Kidney (tissue), 13 donors: ENCODE measurements at regions not wholly inside any gene's neighbourhood (a gene's known extent, or its start where the extent isn't known, plus 50 kb on each side); places are given as distances from the start of the nearest gene placed in this dataset.
A peak's percentile ranks its signal among the peaks of the same experiment; 100 is the strongest.

Source experiments
- DNase-seq, 5 donors: peaks; one replicate each; pipeline ENCODE4 v3.0.0-alpha.2; 2013 to 2020
- FAIRE-seq: peaks from 2 replicates; lab custom pipeline; 2012; peaks lifted over from hg19 to GRCh38; lab: Jason Lieb, UNC
- H3K27ac ChIP-seq, 2 donors: one replicate each; pipeline ENCODE4 v1.7.0; 2013; ENCODE audit warnings: low read depth in 2 of 2, low read length in 2 of 2, inconsistent platforms in 1 of 2
- H3K27me3 ChIP-seq: one replicate; pipeline ENCODE4 v1.7.1; 2013; ENCODE audit warnings: low read length, inconsistent platforms; ENCODE audit not compliant: control insufficient read depth, insufficient read depth
- H3K36me3 ChIP-seq, 3 donors: one replicate each; pipeline versions ENCODE4 v1.7.0 to v1.7.1; 2013; ENCODE audit warnings: low read length in 3 of 3, control low read depth in 1 of 3, inconsistent platforms in 1 of 3; ENCODE audit not compliant: insufficient read depth in 3 of 3, control insufficient read depth in 2 of 3
- H3K4me1 ChIP-seq, 3 donors: one replicate each; pipeline versions ENCODE4 v1.7.0 to v1.7.1; 2013; ENCODE audit warnings: low read length in 3 of 3, inconsistent platforms in 1 of 3, low read depth in 1 of 3; ENCODE audit not compliant: control insufficient read depth in 2 of 3, insufficient read depth in 2 of 3
- H3K4me3 ChIP-seq, 3 donors: one replicate each; pipeline versions ENCODE4 v1.7.0 to v1.8.1; 2013; ENCODE audit warnings: low read length in 3 of 3, control low read depth in 1 of 3, inconsistent platforms in 1 of 3
- H3K9ac ChIP-seq, 3 donors: one replicate each; pipeline versions ENCODE4 v1.7.0 to v1.7.1; 2013; ENCODE audit warnings: low read length in 3 of 3, control low read depth in 1 of 3, inconsistent platforms in 1 of 3
- H3K9me3 ChIP-seq, 3 donors: one replicate each; pipeline versions ENCODE4 v1.7.0 to v1.7.1; 2013; ENCODE audit warnings: low read length in 3 of 3, control low read depth in 1 of 3, inconsistent platforms in 1 of 3; ENCODE audit not compliant: control insufficient read depth in 2 of 3, insufficient read depth in 1 of 3
- intact Hi-C: fragments of 100-400 bp; cut with DNase I; formaldehyde crosslinking; loops from one replicate; pipeline ENCODE4 v1.11.1; 2022
- TF ChIP-seq, protein P1 (sequence below): IDR thresholded peaks from 3 replicates; pipeline ENCODE4 v1.5.1; 2012; ENCODE audit warnings: mild to moderate bottlenecking, moderate library complexity, borderline replicate concordance; ENCODE audit not compliant: insufficient read depth; ENCODE audit errors: extremely low read depth
- donor health status: control.
- donor health status: control.
- donor health status: control.
- donor health status: control.
- donor health status: control.
- donor health status: DM: yes; HTN: yes; CAD: no.
- donor health status: Normal renal cell carcinoma (clear cell type).

DNA sequence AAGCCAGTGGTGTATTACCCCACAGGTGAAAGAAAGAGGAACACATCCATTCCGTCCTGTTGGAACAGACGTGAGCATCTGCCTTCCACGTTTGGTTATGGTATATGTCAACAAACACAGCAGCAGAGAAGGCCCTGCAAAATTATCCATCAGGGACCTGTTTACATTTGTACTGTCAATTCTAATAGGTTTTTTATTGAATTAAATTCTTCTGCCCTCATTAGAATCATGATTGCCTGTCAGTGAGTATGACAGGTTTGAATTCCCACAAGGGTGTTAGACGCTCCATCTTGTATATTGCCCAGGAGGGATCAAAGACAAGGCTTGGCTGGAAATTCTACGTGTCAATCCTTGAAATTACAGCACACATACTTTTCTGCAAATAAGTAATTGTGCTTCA is 339.9 kb upstream of the NOCT start:
- Histone ChIP-seq H3K27me3 (no peaks in the 10 kb centered on the region), H3K4me1 (peaks cover 0 to 17% (median 17%) of the 10 kb centered on the region in 3 donors), H3K4me3 (no peak overlapping the region), H3K9me3 (no peaks in the 10 kb centered on the region), H3K36me3 (no peaks in the 10 kb centered on the region), H3K27ac (no peak overlapping the region), H3K9ac (no peak overlapping the region)
- no peak for FAIRE-seq
- DNase-seq: no peak
- TF ChIP-seq, protein P1, sequence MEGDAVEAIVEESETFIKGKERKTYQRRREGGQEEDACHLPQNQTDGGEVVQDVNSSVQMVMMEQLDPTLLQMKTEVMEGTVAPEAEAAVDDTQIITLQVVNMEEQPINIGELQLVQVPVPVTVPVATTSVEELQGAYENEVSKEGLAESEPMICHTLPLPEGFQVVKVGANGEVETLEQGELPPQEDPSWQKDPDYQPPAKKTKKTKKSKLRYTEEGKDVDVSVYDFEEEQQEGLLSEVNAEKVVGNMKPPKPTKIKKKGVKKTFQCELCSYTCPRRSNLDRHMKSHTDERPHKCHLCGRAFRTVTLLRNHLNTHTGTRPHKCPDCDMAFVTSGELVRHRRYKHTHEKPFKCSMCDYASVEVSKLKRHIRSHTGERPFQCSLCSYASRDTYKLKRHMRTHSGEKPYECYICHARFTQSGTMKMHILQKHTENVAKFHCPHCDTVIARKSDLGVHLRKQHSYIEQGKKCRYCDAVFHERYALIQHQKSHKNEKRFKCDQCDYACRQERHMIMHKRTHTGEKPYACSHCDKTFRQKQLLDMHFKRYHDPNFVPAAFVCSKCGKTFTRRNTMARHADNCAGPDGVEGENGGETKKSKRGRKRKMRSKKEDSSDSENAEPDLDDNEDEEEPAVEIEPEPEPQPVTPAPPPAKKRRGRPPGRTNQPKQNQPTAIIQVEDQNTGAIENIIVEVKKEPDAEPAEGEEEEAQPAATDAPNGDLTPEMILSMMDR: no peak
- intact Hi-C loops: loop anchor here (10.0 kb wide), 1 partner anchor 641 kb away; no protein-coding TSS in a partner anchor

DNA sequence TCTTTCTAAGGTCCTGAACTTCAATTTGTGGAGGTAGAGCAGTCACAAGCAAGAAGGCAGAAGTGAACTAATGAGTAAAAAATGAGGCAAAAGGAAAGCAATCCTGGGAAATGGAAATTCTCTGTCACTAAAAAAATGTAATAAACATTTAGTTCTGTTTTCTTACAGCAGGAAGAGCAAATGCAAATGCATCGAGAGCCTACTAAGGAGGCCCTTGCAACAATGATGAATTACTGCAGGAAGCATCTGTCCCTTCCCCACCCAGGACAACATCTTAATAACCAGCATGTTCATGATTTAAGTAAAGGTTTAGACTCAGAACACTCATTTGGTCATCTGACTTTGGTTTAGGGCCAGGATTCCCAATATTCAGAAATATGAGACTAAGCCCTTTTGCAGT is 341.4 kb upstream of the NOCT start:
- TF ChIP-seq, protein P1: no peak
- Histone ChIP-seq H3K36me3 (no peaks in the 10 kb centered on the region), H3K4me3 (no peak overlapping the region), H3K9ac (no peak overlapping the region), H3K9me3 (no peaks in the 10 kb centered on the region), H3K27ac (no peak overlapping the region), H3K27me3 (no peaks in the 10 kb centered on the region), H3K4me1 (peaks cover 0 to 17% (median 17%) of the 10 kb centered on the region in 3 donors)
- DNase-seq: no peak
- intact Hi-C loops: loop anchor here (10.0 kb wide), 1 partner anchor 639 kb away; no protein-coding TSS in a partner anchor
- FAIRE-seq: no peak

DNA sequence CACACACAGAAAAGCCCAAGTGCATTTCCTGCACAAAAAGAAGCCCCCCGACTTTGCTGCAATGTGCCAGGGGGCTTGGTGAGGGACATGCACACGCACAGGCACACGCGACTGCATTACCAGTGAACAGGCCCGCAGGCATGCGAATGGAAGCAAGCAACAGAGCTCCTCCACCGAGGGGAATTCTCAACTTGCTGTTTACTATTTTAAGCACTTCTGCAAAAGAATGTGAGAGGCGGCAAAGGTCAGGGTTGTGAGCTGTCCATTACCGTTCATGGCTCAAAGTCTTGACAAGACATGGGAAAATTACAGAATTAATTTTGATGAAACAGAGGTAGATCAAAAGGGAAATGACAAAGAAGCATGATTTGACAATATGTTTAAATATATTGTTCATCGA is 342.5 kb upstream of the NOCT start:
- H3K9me3 ChIP-seq: no peaks in the 10 kb centered on the region
- no peaks in the 10 kb centered on the region for H3K36me3 ChIP-seq
- intact Hi-C loops: loop anchor here (10.0 kb wide), 1 partner anchor 638 kb away; no protein-coding TSS in a partner anchor
- no peaks in the 10 kb centered on the region for H3K27me3 ChIP-seq
- peaks cover 0 to 17% (median 17%) of the 10 kb centered on the region in 3 donors for H3K4me1 ChIP-seq
- DNase-seq (peak in 1 of 5 donors; percentile 66), FAIRE-seq (no peak)
- TF ChIP-seq, protein P1: no peak
- no peak overlapping the region for H3K4me3 ChIP-seq
- H3K9ac ChIP-seq: no peak overlapping the region
- peak overlapping the region; percentile 45 to 55 for H3K27ac ChIP-seq
